NCI-H460 (cell line): ENCODE measurements at regions not wholly inside any gene's neighbourhood (a gene's known extent, or its start where the extent isn't known, plus 50 kb on each side); places are given as distances from the start of the nearest gene placed in this dataset.
"Not testable (repeated sequence)": the region's sequence is repeated elsewhere in the genome, so short reads cannot be mapped to it uniquely, and the experiment has no call there.

ENCODE experiments used
- DNase-seq: peaks from one replicate; pipeline ENCODE4 v3.0.0-alpha.2; 2016; ENCODE audit warnings: low read depth; ENCODE audit errors: extremely low read depth

GRCh38 chr3:17816839-17817238, 74.4 kb upstream of the TBC1D5 start:
- DNase-seq: not testable (repeated sequence)

- DNase-seq: not testable (repeated sequence)
Measured at GRCh38 chr3:17812328-17812727, 69.9 kb upstream of the TBC1D5 start.

GRCh38 chr3:17811646-17812045, 69.2 kb upstream of the TBC1D5 start:
- no peak for DNase-seq

- DNase-seq: no peak
Measured at GRCh38 chr3:17810759-17811158, 68.3 kb upstream of the TBC1D5 start.

- DNase-seq: no peak
Measured at GRCh38 chr3:17808994-17809393, 66.6 kb upstream of the TBC1D5 start.

- DNase-seq: no peak
Measured at GRCh38 chr3:17806876-17807275, 64.4 kb upstream of the TBC1D5 start.

- no peak for DNase-seq
Measured at GRCh38 chr3:17806201-17806600, 63.8 kb upstream of the TBC1D5 start.

GRCh38 chr3:17805461-17805940, 63.1 kb upstream of the TBC1D5 start:
- DNase-seq: no peak

- DNase-seq: no peak
Measured at GRCh38 chr3:17802950-17803349, 60.5 kb upstream of the TBC1D5 start.

- DNase-seq: no peak
Measured at GRCh38 chr3:17801131-17801530, 58.7 kb upstream of the TBC1D5 start.

GRCh38 chr3:17800232-17800631, 57.8 kb upstream of the TBC1D5 start:
- no peak for DNase-seq

- no peak for DNase-seq
Measured at GRCh38 chr3:17799312-17799711, 56.9 kb upstream of the TBC1D5 start.

- no peak for DNase-seq
Measured at GRCh38 chr3:17798000-17798399, 55.6 kb upstream of the TBC1D5 start.

GRCh38 chr3:17795711-17796110, 53.3 kb upstream of the TBC1D5 start:
- no peak for DNase-seq

- DNase-seq: no peak
Measured at GRCh38 chr3:17795280-17795679, 52.8 kb upstream of the TBC1D5 start.

- no peak for DNase-seq
Measured at GRCh38 chr3:17793542-17794195, 51.2 kb upstream of the TBC1D5 start.
